HEK293T (cell line): ENCODE measurements at regions not wholly inside any gene's neighbourhood (a gene's known extent, or its start where the extent isn't known, plus 50 kb on each side); places are given as distances from the start of the nearest gene placed in this dataset.

Experiments used
- ARNT ChIP-seq: fragments of 450-650 bp; IDR thresholded peaks from 2 replicates; pipeline ENCODE4 v1.6.1; 2017; ENCODE audit warnings: mild to moderate bottlenecking
- BHLHE40 ChIP-seq: fragments of 450-650 bp; IDR thresholded peaks from 2 replicates; pipeline ENCODE4 v1.6.1; 2016; ENCODE audit warnings: mild to moderate bottlenecking, moderate library complexity, borderline replicate concordance
- CTBP1 ChIP-seq: fragments of 450-650 bp; IDR thresholded peaks from 2 replicates; pipeline ENCODE4 v1.6.1; 2016; ENCODE audit warnings: borderline replicate concordance
- FOXK2 ChIP-seq: fragments of 450-650 bp; IDR thresholded peaks from 2 replicates; pipeline ENCODE4 v1.6.1; 2016; ENCODE audit warnings: mild to moderate bottlenecking
- FOXM1 ChIP-seq: fragments of 450-650 bp; IDR thresholded peaks from 2 replicates; pipeline ENCODE4 v1.6.1; 2017; ENCODE audit warnings: mild to moderate bottlenecking, borderline replicate concordance
- HDGF ChIP-seq: fragments of 450-650 bp; IDR thresholded peaks from 2 replicates; pipeline ENCODE4 v1.6.1; 2017; ENCODE audit warnings: antibody characterized with exemption, borderline replicate concordance

- TF ChIP-seq FOXK2 = no peak
- TF ChIP-seq ARNT = no peak
- no peak for TF ChIP-seq FOXM1
- no peak for TF ChIP-seq CTBP1
- TF ChIP-seq HDGF = no peak
- TF ChIP-seq BHLHE40 = no peak
Measured at GRCh38 chr1:106027871-106028270, 1028.6 kb upstream of the PRMT6 start.
